HCT116 (cell line): ENCODE measurements at regions not wholly inside any gene's neighbourhood (a gene's known extent, or its start where the extent isn't known, plus 50 kb on each side); places are given as distances from the start of the nearest gene placed in this dataset.
"Not testable (repeated sequence)": the region's sequence is repeated elsewhere in the genome, so short reads cannot be mapped to it uniquely, and the experiment has no call there.

ENCODE experiments used
- ATAC-seq: fragments of 200-7000 bp; cut with Tn5 transposase; 2 replicates; pipeline ENCODE4 v1.9.1; 2020; ENCODE audit warnings: mild to moderate bottlenecking, moderate library complexity
- BruUV-seq: library from RNA; stranded (reverse); fragments of 400-500 nt; replicated peaks from 2 replicates; lab custom pipeline; 2021; lab: Mats Ljungman, UMichigan
- CTCF ChIA-PET: fragments of 300-600 bp; sonication (Branson Sonifier 250); formaldehyde crosslinking; loops from one replicate; lab custom pipeline; 2021; ENCODE audit warnings: antibody characterized with exemption; lab: Charles Lee
- POLR2A ChIA-PET: fragments of 300-600, 350-600 bp; sonication (Branson Sonifier 250); formaldehyde crosslinking; loops from one replicate; lab custom pipeline; 2021; ENCODE audit warnings: antibody characterized with exemption; lab: Charles Lee
- RAD21 ChIA-PET, 2 experiments: fragments of 300-600 bp; sonication (Branson Sonifier 250); formaldehyde crosslinking; loops; one replicate each; lab custom pipeline; 2023; ENCODE audit warnings: low total read pairs in 2 of 2; ENCODE audit not compliant: uncharacterized antibody in 2 of 2, unreplicated experiment in 2 of 2, low non-redundant PET in 1 of 2; lab: Charles Lee
- DNase-seq: peaks from one replicate; pipeline ENCODE4 v3.0.0-alpha.2; 2010; ENCODE audit warnings: low read depth, low spot score
- H2AFZ ChIP-seq: fragments of 200-600 bp; shearing (Covaris generic), sonication (generic); 2 replicates; pipeline ENCODE4 v1.6.1; 2017; ENCODE audit warnings: low read depth, mixed run types, mixed read lengths, antibody characterized with exemption, low read length; ENCODE audit not compliant: poor library complexity, severe bottlenecking
- H3K27ac ChIP-seq: 2 replicates; pipeline ENCODE4 v1.5.1; 2012; ENCODE audit warnings: low read depth, low read length
- H3K27me3 ChIP-seq: fragments of 200-600 bp; sonication (generic); 2 replicates; pipeline ENCODE4 v1.6.1; 2016; ENCODE audit warnings: mixed run types, low read length, mixed read lengths; ENCODE audit not compliant: insufficient read depth
- H3K36me3 ChIP-seq, 2 experiments: fragments of 200-500 bp in 1 of 2; fragments of 200-600 bp in 1 of 2; sonication (Bioruptor generic) in 1 of 2; sonication (generic) in 1 of 2; 2 replicates each; pipeline versions ENCODE4 v1.5.1 to v1.6.1; 2014 to 2016; ENCODE audit warnings: low read length in 2 of 2, inconsistent platforms in 1 of 2, mixed read lengths in 1 of 2, mixed run types in 1 of 2; ENCODE audit not compliant: insufficient read depth in 2 of 2, control insufficient read depth in 1 of 2
- H3K4me1 ChIP-seq, 2 experiments: fragments of 200-600 bp in 1 of 2; sonication (generic) in 1 of 2; 2 replicates each; pipeline versions ENCODE4 v1.5.1 to v1.6.1; 2012 to 2017; ENCODE audit warnings: low read length in 2 of 2, inconsistent platforms in 1 of 2, mild to moderate bottlenecking in 1 of 2, mixed read lengths in 1 of 2, mixed run types in 1 of 2, moderate library complexity in 1 of 2; ENCODE audit not compliant: insufficient read depth in 2 of 2, control insufficient read depth in 1 of 2
- H3K4me2 ChIP-seq: fragments of 200-600 bp; sonication (generic); 2 replicates; pipeline ENCODE4 v1.6.1; 2017; ENCODE audit warnings: mixed run types, low read length, mixed read lengths
- H3K4me3 ChIP-seq, 2 experiments: fragments of 200-600 bp in 1 of 2; sonication (generic) in 1 of 2; replicated peaks in 1 of 2; 2 replicates each; pipeline ENCODE4 v1.5.1; 2011 to 2016; ENCODE audit warnings: low read length in 2 of 2, control low read depth in 1 of 2, low read depth in 1 of 2, mild to moderate bottlenecking in 1 of 2, mixed read lengths in 1 of 2, mixed run types in 1 of 2
- H3K79me2 ChIP-seq: fragments of 200-600 bp; sonication (generic); 2 replicates; pipeline ENCODE4 v1.6.1; 2017; ENCODE audit warnings: mild to moderate bottlenecking, mixed run types, low read length, moderate library complexity, mixed read lengths; ENCODE audit not compliant: insufficient read depth
- H3K9ac ChIP-seq: fragments of 200-600 bp; sonication (generic); 2 replicates; pipeline ENCODE4 v1.6.1; 2016; ENCODE audit warnings: low read length, mixed read lengths
- H3K9me2 ChIP-seq: fragments of 200-600 bp; sonication (generic), shearing (Covaris generic); 2 replicates; pipeline ENCODE4 v1.6.1; 2017; ENCODE audit warnings: mixed run types, mild to moderate bottlenecking, moderate library complexity; ENCODE audit not compliant: insufficient read depth
- H3K9me3 ChIP-seq, 2 experiments: fragments of 200-500 bp in 1 of 2; fragments of 200-600 bp in 1 of 2; sonication (Bioruptor generic) in 1 of 2; sonication (generic) in 1 of 2; 2 replicates each; pipeline ENCODE4 v1.6.1; 2014 to 2017; ENCODE audit warnings: low read length in 2 of 2, mixed read lengths in 2 of 2, inconsistent platforms in 1 of 2, low read depth in 1 of 2, mild to moderate bottlenecking in 1 of 2, mixed run types in 1 of 2, moderate library complexity in 1 of 2; ENCODE audit not compliant: control insufficient read depth in 1 of 2, insufficient read depth in 1 of 2
- H4K20me1 ChIP-seq: fragments of 200-600 bp; sonication (generic), shearing (Covaris generic); 2 replicates; pipeline ENCODE4 v1.6.1; 2017; ENCODE audit warnings: mixed run types, mild to moderate bottlenecking, moderate library complexity; ENCODE audit not compliant: insufficient read depth
- CBX3 ChIP-seq: IDR thresholded peaks from 2 replicates; pipeline ENCODE4 v1.6.1; 2012; ENCODE audit warnings: low read depth
- CEBPB ChIP-seq: IDR thresholded peaks from 2 replicates; pipeline ENCODE4 v1.6.1; 2012; ENCODE audit warnings: low read depth
- CTCF ChIP-seq, 3 experiments: fragments of 200-600 bp in 1 of 3; sonication (generic) in 1 of 3; IDR thresholded peaks in 2 of 3; conservative IDR thresholded peaks in 1 of 3; 2 replicates each; pipeline ENCODE4 v1.5.1; 2012 to 2017; ENCODE audit warnings: low read depth in 2 of 3, low read length in 2 of 3, antibody characterized with exemption in 1 of 3, borderline replicate concordance in 1 of 3, control low read depth in 1 of 3, mild to moderate bottlenecking in 1 of 3, mixed read lengths in 1 of 3, mixed run types in 1 of 3, moderate library complexity in 1 of 3; ENCODE audit not compliant: insufficient read depth in 1 of 3
- EGR1 ChIP-seq: IDR thresholded peaks from 2 replicates; pipeline ENCODE4 v1.6.1; 2012; ENCODE audit warnings: low read depth
- ELF1 ChIP-seq: IDR thresholded peaks from 2 replicates; pipeline ENCODE4 v1.6.1; 2012; ENCODE audit warnings: low read depth, borderline replicate concordance
- EZH2 ChIP-seq: fragments of 200-600 bp; sonication (generic); IDR thresholded peaks from 2 replicates; pipeline ENCODE4 v1.6.1; 2017; ENCODE audit warnings: antibody characterized with exemption, mixed run types
- EZH2phosphoT487 ChIP-seq: fragments of 200-600 bp; IDR thresholded peaks from 2 replicates; pipeline ENCODE4 v1.6.1; 2018; ENCODE audit warnings: antibody characterized with exemption, borderline replicate concordance
- FOSL1 ChIP-seq: IDR thresholded peaks from 2 replicates; pipeline ENCODE4 v1.6.1; 2012; ENCODE audit warnings: low read depth
- POLR2A ChIP-seq: IDR thresholded peaks from 2 replicates; pipeline ENCODE4 v1.7.0; 2011; ENCODE audit warnings: borderline replicate concordance; ENCODE audit not compliant: insufficient read depth, insufficient read length; ENCODE audit errors: extremely low read depth
- POLR2AphosphoS5 ChIP-seq: IDR thresholded peaks from 2 replicates; pipeline ENCODE4 v1.6.1; 2011; ENCODE audit warnings: mild to moderate bottlenecking, low read depth, low read length, moderate library complexity
- YY1 ChIP-seq: IDR thresholded peaks from 2 replicates; pipeline ENCODE4 v1.6.1; 2011; ENCODE audit warnings: low read length, low read depth, moderate library complexity, mild to moderate bottlenecking; ENCODE audit not compliant: insufficient replicate concordance; ENCODE audit errors: extremely low read depth
- intact Hi-C: fragments of 100-400 bp; cut with micrococcal nuclease; formaldehyde crosslinking; loops from 2 replicates; pipeline ENCODE4 v1.10.0; 2022

GRCh38 chr13:48591124-48591872 is 58.4 kb upstream of the RCBTB2 start:
- H3K4me3 ChIP-seq, H3K9me2 ChIP-seq, RAD21 ChIA-PET, intact Hi-C loops, H3K9ac ChIP-seq, H3K4me1 ChIP-seq, H4K20me1 ChIP-seq, H3K36me3 ChIP-seq, POLR2A ChIA-PET, ATAC-seq, H2AFZ ChIP-seq, CTCF ChIA-PET, DNase-seq, H3K4me2 ChIP-seq, H3K27ac ChIP-seq, H3K9me3 ChIP-seq, H3K79me2 ChIP-seq, BruUV-seq, H3K27me3 ChIP-seq: not testable (repeated sequence)

- TF ChIP-seq POLR2A (no peak), CTCF (IDR thresholded peaks at IDR 0.05 in 2 of 3, conservative IDR thresholded peaks at IDR 0.05 in 1 of 3; ENCODE audit: borderline replicate concordance in 1 of 3, insufficient read depth in 1 of 3, low read depth in 2 of 3, low read length in 2 of 3) (no peak), CBX3 (no peak), EZH2phosphoT487 (no peak), EZH2 (no peak), POLR2AphosphoS5 (no peak), EGR1 (no peak), YY1 (no peak), CEBPB (no peak), ELF1 (no peak), FOSL1 (no peak)
- no peaks in the 10 kb centered on the region for H3K9me3 ChIP-seq
- H3K27me3 ChIP-seq, result no peaks in the 10 kb centered on the region
- H3K4me2 ChIP-seq, result no peak overlapping the region
- H3K79me2 ChIP-seq, result no peaks in the 10 kb centered on the region
- BruUV-seq, result no TSS peak
- no peak overlapping the region for H3K9ac ChIP-seq
- no peak overlapping the region for H3K4me3 ChIP-seq
- DNase-seq (no peak), ATAC-seq (no peak)
- CTCF ChIA-PET, result interaction anchor here (0.8 to 2.2 kb wide), 2 partner anchors 12 to 177 kb away, joined by 3 to 9 read pairs; no protein-coding TSS in a partner anchor
- RAD21 ChIA-PET, result no interaction called here
- H3K4me1 ChIP-seq, result no peaks in the 10 kb centered on the region
- H4K20me1 ChIP-seq, result no peaks in the 10 kb centered on the region
- H2AFZ ChIP-seq, result no peak overlapping the region
- no peaks in the 10 kb centered on the region for H3K36me3 ChIP-seq
- no peak overlapping the region for H3K27ac ChIP-seq
- intact Hi-C loops, result no loop called here
- no peaks in the 10 kb centered on the region for H3K9me2 ChIP-seq
- POLR2A ChIA-PET, result no interaction called here
These were observed 59.2 kb upstream of the RCBTB2 start for GRCh38 chr13:48591889-48592687.
